A549 (cell line): ENCODE measurements at regions not wholly inside any gene's neighbourhood (a gene's known extent, or its start where the extent isn't known, plus 50 kb on each side); places are given as distances from the start of the nearest gene placed in this dataset.

Experiments used
- ATAC-seq, 2 experiments: fragments of 200-7000 bp in 1 of 2; fragments of >200 bp in 1 of 2; cut with Nextera tagmentation in 1 of 2; cut with Tn5 transposase in 1 of 2; 3 replicates each; pipeline versions ENCODE4 v1.8.0 to v1.9.1; 2018 to 2020; ENCODE audit warnings: mild to moderate bottlenecking in 1 of 2, moderate library complexity in 1 of 2
- CTCF ChIA-PET: fragments of 300-600 bp; sonication (Branson Sonifier 250); formaldehyde crosslinking; extraction: SDS; loops from one replicate; lab custom pipeline; 2021; ENCODE audit warnings: antibody characterized with exemption, inconsistent platforms; lab: Yijun Ruan, JAX
- POLR2A ChIA-PET: fragments of 350-600 bp; formaldehyde crosslinking; extraction: SDS; loops from one replicate; lab custom pipeline; 2021; ENCODE audit warnings: antibody characterized with exemption, inconsistent platforms; lab: Yijun Ruan, JAX
- DNase-seq, 2 experiments: peaks; one replicate each; pipeline versions ENCODE4 v3.0.0 to v3.0.0-alpha.2; 2011 to 2016; ENCODE audit warnings: low read depth in 1 of 2, low spot score in 1 of 2
- FAIRE-seq: peaks from 2 replicates; lab custom pipeline; 2011; peaks lifted over from hg19 to GRCh38; lab: Jason Lieb, UNC
- H3K27ac ChIP-seq, 2 experiments: fragments of >200 bp; sonication (Bioruptor Twin); formaldehyde crosslinking; 3 replicates each; pipeline ENCODE4 v1.5.1; 2016 to 2017
- H3K4me1 ChIP-seq: fragments of >200 bp; sonication (Bioruptor Twin); formaldehyde crosslinking; 3 replicates; pipeline ENCODE4 v1.6.1; 2016
- H3K4me2 ChIP-seq: fragments of >200 bp; sonication (Bioruptor Twin); formaldehyde crosslinking; 3 replicates; pipeline ENCODE4 v1.6.1; 2016
- H3K4me3 ChIP-seq: fragments of >200 bp; sonication (Bioruptor Twin); formaldehyde crosslinking; 3 replicates; pipeline ENCODE4 v1.5.1; 2016
- H3K9me3 ChIP-seq: fragments of >200 bp; sonication (Bioruptor Twin); formaldehyde crosslinking; 3 replicates; pipeline ENCODE4 v1.6.1; 2016
- ATOH8 ChIP-seq: fragments of 250-450 bp; sonication (Bioruptor Pico); IDR thresholded peaks from 2 replicates; pipeline ENCODE4 v1.5.0; 2020; ENCODE audit warnings: low read depth, mild to moderate bottlenecking, moderate library complexity
- CBX2 ChIP-seq: fragments of 200-600 bp; sonication (generic); IDR thresholded peaks from 2 replicates; pipeline ENCODE4 v1.6.1; 2016; ENCODE audit warnings: low read depth, mild to moderate bottlenecking, borderline replicate concordance
- CEBPB ChIP-seq, 2 experiments: fragments of >200 bp in 1 of 2; sonication (Bioruptor Twin) in 1 of 2; formaldehyde crosslinking in 1 of 2; IDR thresholded peaks; 2 replicates each; pipeline ENCODE4 v1.6.1; 2012 to 2016
- CTCF ChIP-seq: fragments of >200 bp; sonication (Bioruptor Twin); formaldehyde crosslinking; IDR thresholded peaks from 3 replicates; pipeline ENCODE4 v1.5.1; 2016
- E2F6 ChIP-seq: IDR thresholded peaks from 2 replicates; pipeline ENCODE4 v1.6.1; 2012; ENCODE audit warnings: low read depth, borderline replicate concordance
- EHF ChIP-seq: fragments of 250-450 bp; sonication (Bioruptor Pico); IDR thresholded peaks from 2 replicates; pipeline ENCODE4 v1.5.0; 2020; ENCODE audit warnings: mild to moderate bottlenecking
- FOSB ChIP-seq: fragments of 250-450 bp; sonication (Bioruptor Pico); IDR thresholded peaks from 2 replicates; pipeline ENCODE4 v1.5.0; 2020; ENCODE audit warnings: mild to moderate bottlenecking, moderate library complexity
- FOXS1 ChIP-seq: fragments of 250-450 bp; sonication (Bioruptor Pico); IDR thresholded peaks from 2 replicates; pipeline ENCODE4 v1.5.0; 2020; ENCODE audit warnings: mild to moderate bottlenecking, moderate library complexity
- HES2 ChIP-seq: fragments of >200 bp; sonication (Bioruptor Twin); formaldehyde crosslinking; IDR thresholded peaks from 2 replicates; pipeline ENCODE4 v1.6.1; 2016
- HEYL ChIP-seq: fragments of 250-450 bp; sonication (Bioruptor Pico); IDR thresholded peaks from 2 replicates; pipeline ENCODE4 v1.8.0; 2021; ENCODE audit warnings: mild to moderate bottlenecking, moderate library complexity
- HOXA7 ChIP-seq: fragments of 250-450 bp; sonication (Bioruptor Pico); IDR thresholded peaks from 2 replicates; pipeline ENCODE4 v1.5.0; 2020; ENCODE audit warnings: mild to moderate bottlenecking, moderate library complexity
- HOXB5 ChIP-seq: fragments of 250-450 bp; sonication (Bioruptor Pico); IDR thresholded peaks from 2 replicates; pipeline ENCODE4 v1.5.0; 2020; ENCODE audit warnings: mild to moderate bottlenecking, moderate library complexity
- KDM1A ChIP-seq: fragments of 200-600 bp; sonication (generic); IDR thresholded peaks from 2 replicates; pipeline ENCODE4 v1.6.1; 2016; ENCODE audit warnings: low read depth, mild to moderate bottlenecking
- MAFK ChIP-seq: fragments of 450-650 bp; IDR thresholded peaks from 2 replicates; pipeline ENCODE4 v1.6.1; 2014; ENCODE audit not compliant: partially characterized antibody
- NR3C1 ChIP-seq: fragments of >200 bp; sonication (Bioruptor Twin); formaldehyde crosslinking; IDR thresholded peaks from 3 replicates; pipeline ENCODE4 v1.6.1; 2017
- PBX3 ChIP-seq: IDR thresholded peaks from 2 replicates; pipeline ENCODE4 v1.6.1; 2012
- POLR2A ChIP-seq: IDR thresholded peaks from 2 replicates; pipeline ENCODE4 v1.6.1; 2012; ENCODE audit warnings: mild to moderate bottlenecking, low read length
- SMC3 ChIP-seq: fragments of >200 bp; sonication (Bioruptor Twin); formaldehyde crosslinking; IDR thresholded peaks from 3 replicates; pipeline ENCODE4 v1.6.1; 2018; ENCODE audit warnings: inconsistent platforms
- SREBF2 ChIP-seq: fragments of 450-650 bp; IDR thresholded peaks from 2 replicates; pipeline ENCODE4 v1.6.1; 2014; ENCODE audit warnings: mild to moderate bottlenecking, moderate library complexity
- TFCP2L1 ChIP-seq: fragments of 250-450 bp; sonication (Bioruptor Pico); IDR thresholded peaks from 2 replicates; pipeline ENCODE4 v1.5.0; 2021; ENCODE audit warnings: mild to moderate bottlenecking
- ZC3H11A ChIP-seq: fragments of 450-650 bp; IDR thresholded peaks from 2 replicates; pipeline ENCODE4 v1.6.1; 2014; ENCODE audit warnings: antibody characterized with exemption, mild to moderate bottlenecking
- ZFP36 ChIP-seq: fragments of 450-650 bp; IDR thresholded peaks from 2 replicates; pipeline ENCODE4 v1.6.1; 2014; ENCODE audit warnings: borderline replicate concordance; ENCODE audit not compliant: partially characterized antibody
- ZNF302 ChIP-seq: fragments of 250-450 bp; sonication (Bioruptor Pico); IDR thresholded peaks from 2 replicates; pipeline ENCODE4 v1.9.0; 2021; ENCODE audit warnings: inconsistent platforms, mild to moderate bottlenecking, moderate library complexity
- WGBS: methylation state at CpG from one replicate; pipeline ENCODE4 v1.1.6; 2017; ENCODE audit errors: missing lambda C conversion rate; 5-methylcytosine and 5-hydroxymethylcytosine counted together

- POLR2A ChIA-PET, result no interaction called here
- Histone ChIP-seq H3K9me3 (no peaks in the 10 kb centered on the region), H3K4me1 (no peaks in the 10 kb centered on the region), H3K27ac (no peak overlapping the region), H3K4me3 (no peak overlapping the region), H3K4me2 (no peak overlapping the region)
- ATAC-seq, result no peak
- TF ChIP-seq CTCF (no peak), PBX3 (no peak), ATOH8 (CRISPR knock-in tag) (no peak), FOSB (CRISPR knock-in tag) (no peak), NR3C1 (no peak), HOXA7 (CRISPR knock-in tag) (no peak)
- FAIRE-seq, result no peak
- 6% methylated on average over 4 of the region's 4 CpGs for WGBS
- CTCF ChIA-PET, result interaction anchor here (1.0 to 1.6 kb wide), 3 partner anchors 21 to 79 kb away, joined by 3 to 4 read pairs (median 3); no protein-coding TSS in a partner anchor
- DNase-seq, result no peak
Measured at GRCh38 chr9:105921057-105921726, 226.9 kb downstream of the TMEM38B start.

GRCh38 chr9:105928416-105928815 lies 234.1 kb downstream of the TMEM38B start:
- TF ChIP-seq ZC3H11A, result no peak
- Histone ChIP-seq H3K4me3 (no peak overlapping the region), H3K4me1 (no peaks in the 10 kb centered on the region), H3K9me3 (no peaks in the 10 kb centered on the region), H3K4me2 (no peak overlapping the region), H3K27ac (no peak overlapping the region)
- CTCF ChIA-PET, result no interaction called here
- FAIRE-seq (no peak), ATAC-seq (no peak), DNase-seq (no peak)
- POLR2A ChIA-PET, result no interaction called here
- 13% methylated on average over 2 of the region's 2 CpGs for WGBS

- TF ChIP-seq POLR2A, result no peak
- no peak for TF ChIP-seq CEBPB (IDR thresholded peaks at IDR 0.05)
- TF ChIP-seq NR3C1, result no peak
- no peak for TF ChIP-seq SMC3
- no peak for TF ChIP-seq TFCP2L1 (CRISPR knock-in tag)
- no peak for TF ChIP-seq EHF (CRISPR knock-in tag)
- no peak for TF ChIP-seq KDM1A
- no peak for TF ChIP-seq SREBF2
- TF ChIP-seq ZFP36, result no peak
- no peak for TF ChIP-seq HOXA7 (CRISPR knock-in tag)
- TF ChIP-seq HES2, result no peak
- no peak for TF ChIP-seq E2F6
- TF ChIP-seq CBX2, result no peak
- no peak for TF ChIP-seq ZNF302 (CRISPR knock-in tag)
- TF ChIP-seq FOXS1, result no peak
- no peak for TF ChIP-seq CTCF
- TF ChIP-seq HOXB5 (CRISPR knock-in tag), result no peak
- no peak for TF ChIP-seq HEYL (CRISPR knock-in tag)
- TF ChIP-seq MAFK, result no peak
- ChIA-PET CTCF (interaction anchor here (0.7 kb wide), 1 partner anchor 49 kb away, joined by 3 read pairs; no protein-coding TSS in a partner anchor), POLR2A (no interaction called here)
- WGBS, result 25% methylated on average over 5 of the region's 5 CpGs
- FAIRE-seq (no peak), ATAC-seq (no peak), DNase-seq (no peak)
- Histone ChIP-seq H3K9me3 (no peaks in the 10 kb centered on the region), H3K4me2 (no peak overlapping the region), H3K4me1 (no peaks in the 10 kb centered on the region), H3K4me3 (no peak overlapping the region), H3K27ac (no peak overlapping the region)
Measured at GRCh38 chr9:105930011-105930627, 235.8 kb downstream of the TMEM38B start.
